Fibroblast of the aortic adventitia (primary cell): ENCODE measurements at regions not wholly inside any gene's neighbourhood (a gene's known extent, or its start where the extent isn't known, plus 50 kb on each side); places are given as distances from the start of the nearest gene placed in this dataset.

Source experiments
- DNase-seq: peaks from one replicate; pipeline ENCODE4 v3.0.0-alpha.2; 2010; ENCODE audit warnings: low read depth
- H3K4me3 ChIP-seq: 2 replicates; pipeline ENCODE4 v1.5.1; 2011; ENCODE audit warnings: low read depth, mild to moderate bottlenecking, control low read depth, low read length, moderate library complexity
- TF ChIP-seq, protein P1 (sequence below): IDR thresholded peaks from 2 replicates; pipeline ENCODE4 v1.5.1; 2011; ENCODE audit warnings: mild to moderate bottlenecking, low read length, control low read depth, inconsistent platforms; ENCODE audit not compliant: insufficient read depth

DNA sequence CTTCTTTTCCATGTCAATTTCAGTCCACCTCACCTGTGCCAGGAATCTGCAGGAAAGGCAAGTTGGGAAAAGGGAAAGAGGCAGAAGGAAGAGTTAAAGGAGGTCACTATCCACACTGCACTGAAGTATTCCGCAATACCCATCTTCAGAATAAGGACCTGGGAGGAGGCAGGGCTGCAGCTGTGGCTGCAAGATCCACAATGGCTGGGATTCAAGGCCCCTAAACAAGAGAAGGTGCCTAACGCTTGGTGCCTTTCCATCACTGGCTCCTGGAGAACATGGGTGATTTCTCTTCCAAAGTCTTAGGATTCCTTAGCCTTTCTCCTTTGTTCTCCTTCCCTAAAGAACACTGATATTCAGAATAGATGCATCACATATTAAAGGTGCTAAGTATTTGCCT is 204.0 kb downstream of the GRIN2B start:
- TF ChIP-seq, protein P1, sequence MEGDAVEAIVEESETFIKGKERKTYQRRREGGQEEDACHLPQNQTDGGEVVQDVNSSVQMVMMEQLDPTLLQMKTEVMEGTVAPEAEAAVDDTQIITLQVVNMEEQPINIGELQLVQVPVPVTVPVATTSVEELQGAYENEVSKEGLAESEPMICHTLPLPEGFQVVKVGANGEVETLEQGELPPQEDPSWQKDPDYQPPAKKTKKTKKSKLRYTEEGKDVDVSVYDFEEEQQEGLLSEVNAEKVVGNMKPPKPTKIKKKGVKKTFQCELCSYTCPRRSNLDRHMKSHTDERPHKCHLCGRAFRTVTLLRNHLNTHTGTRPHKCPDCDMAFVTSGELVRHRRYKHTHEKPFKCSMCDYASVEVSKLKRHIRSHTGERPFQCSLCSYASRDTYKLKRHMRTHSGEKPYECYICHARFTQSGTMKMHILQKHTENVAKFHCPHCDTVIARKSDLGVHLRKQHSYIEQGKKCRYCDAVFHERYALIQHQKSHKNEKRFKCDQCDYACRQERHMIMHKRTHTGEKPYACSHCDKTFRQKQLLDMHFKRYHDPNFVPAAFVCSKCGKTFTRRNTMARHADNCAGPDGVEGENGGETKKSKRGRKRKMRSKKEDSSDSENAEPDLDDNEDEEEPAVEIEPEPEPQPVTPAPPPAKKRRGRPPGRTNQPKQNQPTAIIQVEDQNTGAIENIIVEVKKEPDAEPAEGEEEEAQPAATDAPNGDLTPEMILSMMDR: no peak
- no peak for DNase-seq
- no peak overlapping the region for H3K4me3 ChIP-seq

DNA sequence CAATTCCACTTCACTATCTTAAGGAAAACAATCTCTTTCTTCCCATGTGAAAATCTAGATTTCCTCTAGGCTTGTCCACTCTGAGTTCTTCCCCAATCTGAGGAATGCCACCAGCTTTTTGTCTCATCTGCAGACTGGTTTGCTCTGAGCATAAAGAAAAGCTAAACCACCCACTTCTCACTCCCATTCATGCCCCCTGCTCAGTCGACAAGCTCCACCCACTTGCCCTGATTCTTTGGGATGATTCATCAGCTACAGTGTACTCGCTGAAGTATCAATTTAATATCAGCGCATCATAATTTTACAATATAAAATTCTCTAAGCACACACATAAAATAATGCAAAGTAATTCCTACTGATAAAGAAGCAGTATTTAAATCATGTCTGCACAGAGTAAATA is 209.1 kb downstream of the GRIN2B start:
- DNase-seq: no peak
- H3K4me3 ChIP-seq: no peak overlapping the region
- TF ChIP-seq, protein P1: no peak

DNA sequence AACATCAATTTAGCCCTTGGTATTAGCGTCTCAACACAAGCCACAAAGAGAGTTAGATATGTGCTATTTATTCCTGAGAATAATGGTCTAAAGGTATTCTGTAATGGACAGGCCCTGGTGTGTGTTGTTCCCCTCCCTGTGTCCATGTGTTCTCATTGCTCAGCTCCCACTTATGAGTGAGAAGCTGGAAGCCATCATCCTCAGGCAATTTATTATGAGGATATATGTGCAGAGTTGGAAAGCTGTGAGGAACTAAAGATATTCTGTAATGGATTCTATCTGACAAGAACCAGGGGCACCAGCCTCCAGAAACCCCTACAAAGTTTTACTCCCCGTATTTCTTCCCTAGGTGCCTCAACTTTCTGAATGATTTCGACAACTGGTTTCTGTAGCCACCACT is 210.8 kb downstream of the GRIN2B start:
- no peak overlapping the region for H3K4me3 ChIP-seq
- TF ChIP-seq, protein P1: no peak
- DNase-seq: no peak

DNA sequence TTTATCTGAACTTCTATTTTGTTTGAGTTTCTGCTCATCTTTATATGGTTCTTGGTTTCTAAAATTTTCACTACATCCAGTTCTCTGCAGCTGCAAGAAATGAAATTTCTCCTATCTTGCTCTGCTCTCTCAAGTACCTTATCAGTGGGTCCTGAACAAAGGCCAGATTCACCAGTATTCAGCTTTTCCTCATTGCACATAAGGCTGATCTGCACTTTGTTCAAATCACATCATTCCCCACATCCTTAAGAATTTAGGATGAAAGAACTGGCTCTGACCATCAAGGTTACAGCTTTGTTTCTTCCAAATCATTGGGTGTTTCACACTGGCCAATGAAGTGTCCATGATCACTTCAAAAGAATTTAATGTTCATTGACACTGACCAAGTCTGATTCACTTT is 211.4 kb downstream of the GRIN2B start:
- TF ChIP-seq, protein P1: no peak
- no peak overlapping the region for H3K4me3 ChIP-seq
- no peak for DNase-seq

DNA sequence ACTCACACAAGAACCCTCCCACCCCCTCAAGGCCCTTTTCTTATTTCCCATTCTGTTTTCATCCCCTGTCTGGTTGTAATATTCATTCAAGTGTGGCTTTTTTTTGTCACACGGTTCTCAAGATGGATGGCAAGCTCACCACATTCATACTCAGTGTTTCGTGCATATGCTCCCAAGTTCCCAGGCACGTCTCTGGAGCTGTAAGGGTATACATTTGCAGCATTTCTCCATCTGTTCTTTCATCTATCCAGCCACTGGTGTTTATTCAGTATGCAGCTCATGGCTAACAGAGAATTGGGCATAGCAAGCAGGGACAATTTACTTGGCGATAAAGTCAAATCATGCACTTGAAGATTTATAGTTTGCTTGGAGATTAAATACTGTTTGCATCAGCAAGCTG is 212.1 kb downstream of the GRIN2B start:
- no peak for DNase-seq
- no peak overlapping the region for H3K4me3 ChIP-seq
- TF ChIP-seq, protein P1: no peak

DNA sequence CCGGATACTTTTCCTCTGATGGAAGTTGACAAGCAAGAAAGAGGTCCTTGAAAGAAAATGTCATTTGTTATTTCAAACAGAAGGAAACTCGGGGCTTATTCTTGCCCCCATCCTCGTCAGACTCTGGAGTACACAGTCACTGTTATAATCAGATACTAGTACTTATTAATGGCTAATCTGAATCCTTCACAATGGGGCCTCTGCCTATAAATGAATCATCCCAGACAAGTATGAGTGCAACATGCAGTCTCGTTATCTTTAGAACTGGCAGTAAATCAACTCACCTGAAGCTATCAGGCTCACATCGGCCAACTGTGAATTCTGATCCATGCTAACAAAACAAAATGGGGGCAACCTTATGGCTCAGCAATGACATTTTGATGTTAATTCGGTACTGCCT is 216.7 kb downstream of the GRIN2B start:
- no peak for DNase-seq
- H3K4me3 ChIP-seq: no peak overlapping the region
- TF ChIP-seq, protein P1: no peak

DNA sequence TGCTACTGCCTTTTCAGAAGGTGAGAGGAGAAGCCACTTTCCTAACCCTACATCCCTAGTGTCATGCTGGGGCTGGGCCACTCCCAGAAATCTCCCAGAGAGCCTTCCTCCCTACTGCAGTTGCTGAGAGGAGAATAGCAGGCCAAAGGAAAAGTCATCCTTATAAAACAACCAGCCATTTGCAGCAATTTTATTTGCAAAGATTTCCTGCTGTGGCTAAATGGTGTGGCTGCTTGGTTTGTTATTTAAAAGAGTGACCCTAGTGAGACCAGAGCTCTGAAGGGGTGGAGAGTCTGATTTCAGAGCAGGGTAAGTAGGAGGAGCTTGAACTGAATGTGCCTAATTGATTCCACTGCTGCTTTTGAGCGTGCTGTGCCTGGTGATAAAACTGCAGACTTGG is 232.0 kb downstream of the GRIN2B start:
- TF ChIP-seq, protein P1: no peak
- no peak for DNase-seq
- no peak overlapping the region for H3K4me3 ChIP-seq
